ENCODE measurements at regions not wholly inside any gene's neighbourhood (a gene's known extent, or its start where the extent isn't known, plus 50 kb on each side); places are given as distances from the start of the nearest gene placed in this dataset.

- Histone ChIP-seq H3K27me3 (ENCODE audit: insufficient read depth, poor library complexity, severe bottlenecking) (no peaks in the 10 kb centered on the region), H3K4me3 (replicated peaks; ENCODE audit: insufficient read depth, low read length) (no peak overlapping the region), H3K27ac (replicated peaks) (no peak overlapping the region)
- no peak for DNase-seq (ENCODE audit: low read depth in 1 of 2, low spot score in 1 of 2)
- TF ChIP-seq SPI1 (IDR thresholded peaks at IDR 0.05; ENCODE audit: borderline replicate concordance, low read depth) = no peak
- TF ChIP-seq REST (IDR thresholded peaks at IDR 0.05; ENCODE audit: insufficient replicate concordance, low read depth) = no peak
- no peak for TF ChIP-seq POLR2AphosphoS5 (IDR thresholded peaks at IDR 0.05; ENCODE audit: low read depth)
- TF ChIP-seq GABPA (IDR thresholded peaks at IDR 0.05; ENCODE audit: low read depth) = no peak
- no peak for TF ChIP-seq CTCF (IDR thresholded peaks at IDR 0.05; ENCODE audit: insufficient read depth, low read length)
These were observed 511.3 kb upstream of the TENM3 start for GRCh38 chr4:181731900-181732299.

- H3K27me3 ChIP-seq (ENCODE audit: insufficient read depth, poor library complexity, severe bottlenecking) = no peaks in the 10 kb centered on the region
- TF ChIP-seq SPI1 (IDR thresholded peaks at IDR 0.05; ENCODE audit: borderline replicate concordance, low read depth) (no peak), GABPA (IDR thresholded peaks at IDR 0.05; ENCODE audit: low read depth) (no peak)
- DNase-seq (ENCODE audit: low read depth in 1 of 2, low spot score in 1 of 2) = no peak
- H3K4me3 ChIP-seq (replicated peaks; ENCODE audit: insufficient read depth, low read length) = no peak overlapping the region
- H3K27ac ChIP-seq (replicated peaks) = no peak overlapping the region
These were observed 505.5 kb upstream of the TENM3 start for GRCh38 chr4:181737744-181738143.

- no peak overlapping the region for H3K4me3 ChIP-seq (replicated peaks; ENCODE audit: insufficient read depth, low read length)
- no peak overlapping the region for H3K27ac ChIP-seq (replicated peaks)
- TF ChIP-seq CTCF (IDR thresholded peaks at IDR 0.05; ENCODE audit: insufficient read depth, low read length) = no peak
- no peak for TF ChIP-seq POLR2AphosphoS5 (IDR thresholded peaks at IDR 0.05; ENCODE audit: low read depth)
- TF ChIP-seq SPI1 (IDR thresholded peaks at IDR 0.05; ENCODE audit: borderline replicate concordance, low read depth) = no peak
- TF ChIP-seq REST (IDR thresholded peaks at IDR 0.05; ENCODE audit: insufficient replicate concordance, low read depth) = no peak
- no peak for TF ChIP-seq GABPA (IDR thresholded peaks at IDR 0.05; ENCODE audit: low read depth)
- DNase-seq (ENCODE audit: low read depth in 1 of 2, low spot score in 1 of 2) = no peak
- H3K27me3 ChIP-seq (ENCODE audit: insufficient read depth, poor library complexity, severe bottlenecking) = no peaks in the 10 kb centered on the region
These were observed 504.2 kb upstream of the TENM3 start for GRCh38 chr4:181739031-181739430.

- TF ChIP-seq POLR2AphosphoS5 (IDR thresholded peaks at IDR 0.05; ENCODE audit: low read depth) = no peak
- TF ChIP-seq SPI1 (IDR thresholded peaks at IDR 0.05; ENCODE audit: borderline replicate concordance, low read depth) = no peak
- no peak for TF ChIP-seq REST (IDR thresholded peaks at IDR 0.05; ENCODE audit: insufficient replicate concordance, low read depth)
- no peak for TF ChIP-seq CTCF (IDR thresholded peaks at IDR 0.05; ENCODE audit: insufficient read depth, low read length)
- TF ChIP-seq GABPA (IDR thresholded peaks at IDR 0.05; ENCODE audit: low read depth) = no peak
- Histone ChIP-seq H3K4me3 (replicated peaks; ENCODE audit: insufficient read depth, low read length) (no peak overlapping the region), H3K27ac (replicated peaks) (no peak overlapping the region), H3K27me3 (ENCODE audit: insufficient read depth, poor library complexity, severe bottlenecking) (no peaks in the 10 kb centered on the region)
- no peak for DNase-seq (ENCODE audit: low read depth in 1 of 2, low spot score in 1 of 2)
These were observed 501.7 kb upstream of the TENM3 start for GRCh38 chr4:181741513-181741912.

Measured in HL-60 (cell line).